A673 (cell line): ENCODE measurements at regions not wholly inside any gene's neighbourhood (a gene's known extent, or its start where the extent isn't known, plus 50 kb on each side); places are given as distances from the start of the nearest gene placed in this dataset.

Source experiments
- CTCF ChIP-seq: fragments of 300-800, 200-600 bp; sonication (generic); conservative IDR thresholded peaks from 2 replicates; pipeline ENCODE4 v1.5.1; 2017; ENCODE audit warnings: low read depth, mild to moderate bottlenecking, antibody characterized with exemption, low read length, moderate library complexity, mixed read lengths
- EZH2 ChIP-seq: fragments of 200-600 bp; sonication (generic); IDR thresholded peaks from 2 replicates; pipeline ENCODE4 v1.6.1; 2017; ENCODE audit warnings: borderline replicate concordance, low read depth, mild to moderate bottlenecking, mixed read lengths, antibody characterized with exemption, low read length; ENCODE audit not compliant: poor library complexity, severe bottlenecking

- no peak for TF ChIP-seq EZH2
- peak; percentile 97 for TF ChIP-seq CTCF
Measured at GRCh38 chr10:30687698-30688213, 58.2 kb upstream of the LYZL2 start.
